Osteocyte (in vitro differentiated cells): ENCODE measurements at regions not wholly inside any gene's neighbourhood (a gene's known extent, or its start where the extent isn't known, plus 50 kb on each side); places are given as distances from the start of the nearest gene placed in this dataset.

ENCODE experiments used
- DNase-seq: peaks from one replicate; pipeline ENCODE4 v3.0.0; 2021; ENCODE audit warnings: mixed read lengths; ENCODE audit not compliant: unreplicated experiment; ENCODE audit errors: extremely low spot score
- H3K27ac Mint-ChIP-seq: one replicate; pipeline ENCODE4 v1.8.0; 2021; ENCODE audit warnings: mild to moderate bottlenecking, mixed read lengths; ENCODE audit not compliant: unreplicated experiment
- H3K27me3 Mint-ChIP-seq: one replicate; pipeline ENCODE4 v1.8.0; 2021; ENCODE audit warnings: mixed read lengths; ENCODE audit not compliant: unreplicated experiment
- H3K36me3 Mint-ChIP-seq: one replicate; pipeline ENCODE4 v1.8.0; 2021; ENCODE audit warnings: mixed read lengths; ENCODE audit not compliant: unreplicated experiment
- H3K4me1 Mint-ChIP-seq: one replicate; pipeline ENCODE4 v1.8.0; 2021; ENCODE audit warnings: mixed read lengths; ENCODE audit not compliant: unreplicated experiment
- H3K4me3 Mint-ChIP-seq: one replicate; pipeline ENCODE4 v1.8.0; 2021; ENCODE audit warnings: mild to moderate bottlenecking, moderate library complexity, mixed read lengths; ENCODE audit not compliant: unreplicated experiment
- H3K9me3 Mint-ChIP-seq: one replicate; pipeline ENCODE4 v1.8.0; 2021; ENCODE audit warnings: mixed read lengths; ENCODE audit not compliant: unreplicated experiment
- CTCF ChIP-seq: fragments of 200-600 bp; sonication (generic); IDR thresholded peaks from 2 replicates; pipeline ENCODE4 v1.5.0; 2021; ENCODE audit warnings: antibody characterized with exemption, mild to moderate bottlenecking, moderate library complexity

DNA sequence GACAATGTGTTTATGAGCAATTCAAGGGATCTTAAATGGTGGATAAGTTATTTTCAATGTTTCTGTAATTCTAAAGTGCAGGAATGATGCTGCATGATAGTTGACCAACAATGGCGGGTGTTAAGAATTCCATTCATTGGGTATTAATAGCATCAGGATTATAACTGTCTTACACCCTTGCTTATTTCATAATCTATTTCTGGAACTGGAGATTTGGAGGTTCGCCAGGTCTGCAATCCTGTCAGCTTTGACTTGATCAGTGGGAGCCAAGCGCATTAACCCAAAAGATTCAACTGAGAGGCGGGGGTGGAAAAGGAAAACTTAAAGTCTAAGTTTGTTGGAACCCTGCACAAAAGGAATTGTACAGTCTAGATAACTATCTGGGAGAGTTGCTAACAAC lies 114.9 kb upstream of the ZEB1 start:
- no peak for TF ChIP-seq CTCF
- DNase-seq, result no peak
- peaks cover 2% of the 10 kb centered on the region for H3K36me3 Mint-ChIP-seq
- no peaks in the 10 kb centered on the region for H3K27me3 Mint-ChIP-seq
- no peak overlapping the region for H3K27ac Mint-ChIP-seq
- no peak overlapping the region for H3K4me3 Mint-ChIP-seq
- no peaks in the 10 kb centered on the region for H3K4me1 Mint-ChIP-seq
- H3K9me3 Mint-ChIP-seq, result no peaks in the 10 kb centered on the region

DNA sequence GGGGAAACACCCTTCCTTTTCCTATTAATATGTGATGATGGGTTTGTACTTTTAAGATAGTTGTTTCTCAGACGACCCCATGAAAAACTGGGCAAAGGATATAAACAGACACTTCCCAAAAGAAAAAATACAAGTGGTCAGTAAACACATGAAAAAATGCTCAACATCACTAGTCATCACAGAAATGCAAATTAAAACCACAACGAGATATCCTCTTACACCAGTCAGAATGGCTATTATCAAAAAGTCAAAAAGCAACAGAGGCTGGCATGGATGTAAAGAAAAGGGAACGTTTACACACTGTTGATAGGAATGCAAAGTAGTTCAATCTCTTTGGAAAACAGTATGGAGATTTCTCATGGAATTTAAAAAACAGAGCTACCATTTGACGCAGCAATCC lies 111.4 kb upstream of the ZEB1 start:
- Mint-ChIP-seq H3K36me3 (peaks cover 2% of the 10 kb centered on the region), H3K27me3 (no peaks in the 10 kb centered on the region), H3K4me3 (no peak overlapping the region), H3K27ac (no peak overlapping the region), H3K9me3 (no peaks in the 10 kb centered on the region), H3K4me1 (no peaks in the 10 kb centered on the region)
- TF ChIP-seq CTCF, result no peak
- no peak for DNase-seq

- H3K9me3 Mint-ChIP-seq, result no peaks in the 10 kb centered on the region
- H3K4me1 Mint-ChIP-seq, result no peaks in the 10 kb centered on the region
- H3K4me3 Mint-ChIP-seq, result no peak overlapping the region
- no peaks in the 10 kb centered on the region for H3K27me3 Mint-ChIP-seq
- H3K36me3 Mint-ChIP-seq, result peaks cover 2% of the 10 kb centered on the region
- TF ChIP-seq CTCF, result no peak
- DNase-seq, result no peak
- H3K27ac Mint-ChIP-seq, result no peak overlapping the region
These were observed 109.5 kb upstream of the ZEB1 start for GRCh38 chr10:31209478-31209877.

GRCh38 chr10:31210190-31210589 lies 108.8 kb upstream of the ZEB1 start:
- Mint-ChIP-seq H3K27ac (no peak overlapping the region), H3K27me3 (no peaks in the 10 kb centered on the region), H3K4me3 (no peak overlapping the region), H3K9me3 (no peaks in the 10 kb centered on the region), H3K4me1 (no peaks in the 10 kb centered on the region), H3K36me3 (no peaks in the 10 kb centered on the region)
- no peak for DNase-seq
- TF ChIP-seq CTCF, result no peak

DNA sequence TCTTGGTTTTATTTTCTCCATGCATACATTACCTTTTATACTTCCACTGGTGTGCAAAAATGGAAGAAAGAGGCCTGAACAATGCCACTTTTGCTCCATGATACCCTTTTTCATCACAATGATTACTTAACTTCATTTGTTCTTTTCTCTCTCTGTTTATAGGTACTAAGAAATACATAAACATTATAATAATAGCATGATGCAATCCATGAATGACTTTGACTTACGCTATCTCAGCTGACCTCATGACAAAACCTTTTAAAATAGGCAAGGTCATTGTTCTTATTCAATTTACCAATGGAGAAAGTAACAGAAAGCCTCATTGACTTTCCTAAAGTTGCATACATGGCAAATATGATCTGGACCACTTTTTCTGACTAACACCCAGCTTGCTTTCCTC lies 105.1 kb upstream of the ZEB1 start:
- no peak for TF ChIP-seq CTCF
- Mint-ChIP-seq H3K9me3 (no peaks in the 10 kb centered on the region), H3K4me3 (no peak overlapping the region)

More for the DNA sequence above, 105.1 kb upstream of the ZEB1 start:
- H3K4me1 Mint-ChIP-seq, result no peaks in the 10 kb centered on the region
- no peak overlapping the region for H3K27ac Mint-ChIP-seq
- no peaks in the 10 kb centered on the region for H3K36me3 Mint-ChIP-seq
- DNase-seq, result no peak
- H3K27me3 Mint-ChIP-seq, result peaks cover 2% of the 10 kb centered on the region
